ENCODE measurements at regions not wholly inside any gene's neighbourhood (a gene's known extent, or its start where the extent isn't known, plus 50 kb on each side); places are given as distances from the start of the nearest gene placed in this dataset.
"Not testable (repeated sequence)": the region's sequence is repeated elsewhere in the genome, so short reads cannot be mapped to it uniquely, and the experiment has no call there.

- peaks cover 6 to 17% of the 10 kb centered on the region in 2 donors for H3K27me3 Mint-ChIP-seq
- H3K9me3 Mint-ChIP-seq: no peaks in the 10 kb centered on the region
- no peak overlapping the region for H3K27ac ChIP-seq (ENCODE audit: low read length)
- no peaks in the 10 kb centered on the region for H3K9me3 ChIP-seq
- CTCF ChIA-PET: no interaction called here
- H3K36me3 ChIP-seq (ENCODE audit: control insufficient read depth in 2 of 2, extremely low read depth in 1 of 2, insufficient read depth in 1 of 2, low read length in 1 of 2): no peaks in the 10 kb centered on the region
- no peaks in the 10 kb centered on the region for H3K27me3 ChIP-seq (replicated peaks in 1 of 2; ENCODE audit: control insufficient read depth in 2 of 2, extremely low read depth in 1 of 2, insufficient read depth in 2 of 2, low read length in 1 of 2)
- POLR2A ChIA-PET: interaction anchor here in 1 of 2 donors (0.6 kb wide), 1 partner anchor 140 kb away, joined by 4 read pairs; no protein-coding TSS in a partner anchor
- H3K4me1 ChIP-seq (ENCODE audit: control insufficient read depth in 1 of 2, extremely low read depth in 1 of 2, insufficient read depth in 2 of 2, low read length in 2 of 2): no peaks in the 10 kb centered on the region
- ATAC-seq (replicated peaks in 1 of 4): no peak
- no peaks in the 10 kb centered on the region for H3K36me3 Mint-ChIP-seq
- H3K4me1 Mint-ChIP-seq: no peaks in the 10 kb centered on the region
- no peak for DNase-seq
- WGBS (ENCODE audit: insufficient coverage): no CpG with 5 or more reads among the region's 3 CpGs
- H3K4me3 ChIP-seq (ENCODE audit: control insufficient read depth in 1 of 2, extremely low read depth in 1 of 2, low read length in 1 of 2): no peak overlapping the region
- no peak overlapping the region for H3K27ac Mint-ChIP-seq
- H3K4me3 Mint-ChIP-seq: no peak overlapping the region
Measured at GRCh38 chr3:18207226-18207625, 217.9 kb downstream of the SATB1 start.

- CTCF ChIA-PET; H3K27me3 ChIP-seq (replicated peaks in 1 of 2; ENCODE audit: control insufficient read depth in 2 of 2, extremely low read depth in 1 of 2, insufficient read depth in 2 of 2, low read length in 1 of 2); H3K27ac Mint-ChIP-seq; H3K4me1 ChIP-seq (ENCODE audit: control insufficient read depth in 1 of 2, extremely low read depth in 1 of 2, insufficient read depth in 2 of 2, low read length in 2 of 2); H3K9me3 Mint-ChIP-seq; H3K27ac ChIP-seq (ENCODE audit: low read length); POLR2A ChIA-PET; H3K4me1 Mint-ChIP-seq; H3K36me3 ChIP-seq (ENCODE audit: control insufficient read depth in 2 of 2, extremely low read depth in 1 of 2, insufficient read depth in 1 of 2, low read length in 1 of 2); H3K4me3 ChIP-seq (ENCODE audit: control insufficient read depth in 1 of 2, extremely low read depth in 1 of 2, low read length in 1 of 2); DNase-seq; H3K4me3 Mint-ChIP-seq; H3K9me3 ChIP-seq; ATAC-seq (replicated peaks in 1 of 4); H3K36me3 Mint-ChIP-seq: not testable (repeated sequence)
- peaks cover 6 to 17% of the 10 kb centered on the region in 2 donors for H3K27me3 Mint-ChIP-seq
- no CpG with 5 or more reads among the region's 9 CpGs for WGBS (ENCODE audit: insufficient coverage)
Measured at GRCh38 chr3:18205701-18206100, 219.4 kb downstream of the SATB1 start.

- ATAC-seq (replicated peaks in 1 of 4) (no peak), DNase-seq (no peak)
- Histone ChIP-seq H3K36me3 (ENCODE audit: control insufficient read depth in 2 of 2, extremely low read depth in 1 of 2, insufficient read depth in 1 of 2, low read length in 1 of 2) (no peaks in the 10 kb centered on the region), H3K9me3 (no peaks in the 10 kb centered on the region), H3K27ac (ENCODE audit: low read length) (no peak overlapping the region), H3K27me3 (replicated peaks in 1 of 2; ENCODE audit: control insufficient read depth in 2 of 2, extremely low read depth in 1 of 2, insufficient read depth in 2 of 2, low read length in 1 of 2) (no peaks in the 10 kb centered on the region), H3K4me1 (ENCODE audit: control insufficient read depth in 1 of 2, extremely low read depth in 1 of 2, insufficient read depth in 2 of 2, low read length in 2 of 2) (no peaks in the 10 kb centered on the region), H3K4me3 (ENCODE audit: control insufficient read depth in 1 of 2, extremely low read depth in 1 of 2, low read length in 1 of 2) (no peak overlapping the region)
- ChIA-PET POLR2A (no interaction called here), CTCF (no interaction called here)
- H3K36me3 Mint-ChIP-seq: no peaks in the 10 kb centered on the region
- H3K4me1 Mint-ChIP-seq: no peaks in the 10 kb centered on the region
- peaks cover under 1 to 13% of the 10 kb centered on the region in 2 donors for H3K27me3 Mint-ChIP-seq
- H3K9me3 Mint-ChIP-seq: peaks cover 12 to 22% (median 14%) of the 10 kb centered on the region in 3 donors
- H3K27ac Mint-ChIP-seq: no peak overlapping the region
- no peak overlapping the region for H3K4me3 Mint-ChIP-seq
Measured at GRCh38 chr3:18201315-18201714, 223.8 kb downstream of the SATB1 start.

- no peak overlapping the region for H3K4me3 ChIP-seq (ENCODE audit: control insufficient read depth in 1 of 2, extremely low read depth in 1 of 2, low read length in 1 of 2)
- ATAC-seq (replicated peaks in 1 of 4) (no peak), DNase-seq (no peak)
- H3K9me3 ChIP-seq: no peaks in the 10 kb centered on the region
- no peaks in the 10 kb centered on the region for H3K36me3 ChIP-seq (ENCODE audit: control insufficient read depth in 2 of 2, extremely low read depth in 1 of 2, insufficient read depth in 1 of 2, low read length in 1 of 2)
- H3K27me3 ChIP-seq (replicated peaks in 1 of 2; ENCODE audit: control insufficient read depth in 2 of 2, extremely low read depth in 1 of 2, insufficient read depth in 2 of 2, low read length in 1 of 2): no peaks in the 10 kb centered on the region
- Mint-ChIP-seq H3K27me3 (peaks cover 0 to 6% of the 10 kb centered on the region in 2 donors), H3K36me3 (no peaks in the 10 kb centered on the region), H3K9me3 (peaks cover 12 to 22% (median 14%) of the 10 kb centered on the region in 3 donors), H3K4me1 (no peaks in the 10 kb centered on the region), H3K4me3 (no peak overlapping the region), H3K27ac (no peak overlapping the region)
- ChIA-PET POLR2A (no interaction called here), CTCF (interaction anchor here in 1 of 2 donors (0.6 kb wide), 1 partner anchor 1275 kb away, joined by 5 read pairs; no protein-coding TSS in a partner anchor)
- H3K4me1 ChIP-seq (ENCODE audit: control insufficient read depth in 1 of 2, extremely low read depth in 1 of 2, insufficient read depth in 2 of 2, low read length in 2 of 2): no peaks in the 10 kb centered on the region
- H3K27ac ChIP-seq (ENCODE audit: low read length): no peak overlapping the region
Measured at GRCh38 chr3:18199757-18200156, 225.4 kb downstream of the SATB1 start.

- no peak overlapping the region for H3K27ac ChIP-seq (ENCODE audit: low read length)
- CTCF ChIA-PET: no interaction called here
- DNase-seq (no peak), ATAC-seq (replicated peaks in 1 of 4) (no peak)
- H3K9me3 ChIP-seq: no peaks in the 10 kb centered on the region
- Mint-ChIP-seq H3K27ac (no peak overlapping the region), H3K4me3 (no peak overlapping the region), H3K27me3 (no peaks in the 10 kb centered on the region), H3K9me3 (peaks cover 12 to 24% (median 14%) of the 10 kb centered on the region in 3 donors), H3K36me3 (no peaks in the 10 kb centered on the region), H3K4me1 (no peaks in the 10 kb centered on the region)
- no peaks in the 10 kb centered on the region for H3K4me1 ChIP-seq (ENCODE audit: control insufficient read depth in 1 of 2, extremely low read depth in 1 of 2, insufficient read depth in 2 of 2, low read length in 2 of 2)
- H3K4me3 ChIP-seq (ENCODE audit: control insufficient read depth in 1 of 2, extremely low read depth in 1 of 2, low read length in 1 of 2): no peak overlapping the region
- no peaks in the 10 kb centered on the region for H3K36me3 ChIP-seq (ENCODE audit: control insufficient read depth in 2 of 2, extremely low read depth in 1 of 2, insufficient read depth in 1 of 2, low read length in 1 of 2)
- POLR2A ChIA-PET: interaction anchor here in 1 of 2 donors (0.7 kb wide), 1 partner anchor 1116 kb away, joined by 3 read pairs; no protein-coding TSS in a partner anchor
- H3K27me3 ChIP-seq (replicated peaks in 1 of 2; ENCODE audit: control insufficient read depth in 2 of 2, extremely low read depth in 1 of 2, insufficient read depth in 2 of 2, low read length in 1 of 2): no peaks in the 10 kb centered on the region
Measured at GRCh38 chr3:18195836-18196235, 229.3 kb downstream of the SATB1 start.

- ATAC-seq (replicated peaks in 1 of 4): no peak
- Mint-ChIP-seq H3K27me3 (peaks cover 1 to 4% of the 10 kb centered on the region in 2 donors), H3K4me3 (no peak overlapping the region), H3K27ac (no peak overlapping the region), H3K9me3 (peaks cover 7 to 19% (median 8%) of the 10 kb centered on the region in 3 donors), H3K4me1 (no peaks in the 10 kb centered on the region), H3K36me3 (no peaks in the 10 kb centered on the region)
- WGBS (ENCODE audit: insufficient coverage): no CpG with 5 or more reads among the region's 4 CpGs
- no peak overlapping the region for H3K27ac ChIP-seq (ENCODE audit: low read length)
- CTCF ChIA-PET: no interaction called here
- DNase-seq: no peak
- no peak overlapping the region for H3K4me3 ChIP-seq (ENCODE audit: control insufficient read depth in 1 of 2, extremely low read depth in 1 of 2, low read length in 1 of 2)
- H3K4me1 ChIP-seq (ENCODE audit: control insufficient read depth in 1 of 2, extremely low read depth in 1 of 2, insufficient read depth in 2 of 2, low read length in 2 of 2): no peaks in the 10 kb centered on the region
- no peaks in the 10 kb centered on the region for H3K36me3 ChIP-seq (ENCODE audit: control insufficient read depth in 2 of 2, extremely low read depth in 1 of 2, insufficient read depth in 1 of 2, low read length in 1 of 2)
- no peaks in the 10 kb centered on the region for H3K9me3 ChIP-seq
- POLR2A ChIA-PET: no interaction called here
- no peaks in the 10 kb centered on the region for H3K27me3 ChIP-seq (replicated peaks in 1 of 2; ENCODE audit: control insufficient read depth in 2 of 2, extremely low read depth in 1 of 2, insufficient read depth in 2 of 2, low read length in 1 of 2)
Measured at GRCh38 chr3:18194431-18194830, 230.7 kb downstream of the SATB1 start.

GRCh38 chr3:18190646-18191045 is 234.5 kb downstream of the SATB1 start:
- H3K4me3 Mint-ChIP-seq: no peak overlapping the region

More at GRCh38 chr3:18190646-18191045, 234.5 kb downstream of the SATB1 start:
- no peaks in the 10 kb centered on the region for H3K9me3 ChIP-seq
- no peaks in the 10 kb centered on the region for H3K36me3 ChIP-seq (ENCODE audit: control insufficient read depth in 2 of 2, extremely low read depth in 1 of 2, insufficient read depth in 1 of 2, low read length in 1 of 2)
- Mint-ChIP-seq H3K36me3 (no peaks in the 10 kb centered on the region), H3K9me3 (peaks cover 0 to 2% (median 0%) of the 10 kb centered on the region in 3 donors), H3K4me1 (no peaks in the 10 kb centered on the region), H3K27me3 (peaks cover 1 to 7% of the 10 kb centered on the region in 2 donors), H3K27ac (no peak overlapping the region)
- ATAC-seq (replicated peaks in 1 of 4) (no peak), DNase-seq (no peak)
- no peak overlapping the region for H3K4me3 ChIP-seq (ENCODE audit: control insufficient read depth in 1 of 2, extremely low read depth in 1 of 2, low read length in 1 of 2)
- POLR2A ChIA-PET: no interaction called here
- no peaks in the 10 kb centered on the region for H3K4me1 ChIP-seq (ENCODE audit: control insufficient read depth in 1 of 2, extremely low read depth in 1 of 2, insufficient read depth in 2 of 2, low read length in 2 of 2)
- no peak overlapping the region for H3K27ac ChIP-seq (ENCODE audit: low read length)
- no peaks in the 10 kb centered on the region for H3K27me3 ChIP-seq (replicated peaks in 1 of 2; ENCODE audit: control insufficient read depth in 2 of 2, extremely low read depth in 1 of 2, insufficient read depth in 2 of 2, low read length in 1 of 2)
- CTCF ChIA-PET: no interaction called here
